Muscle layer of colon (tissue), 2 donors: ENCODE measurements at regions not wholly inside any gene's neighbourhood (a gene's known extent, or its start where the extent isn't known, plus 50 kb on each side); places are given as distances from the start of the nearest gene placed in this dataset.

Experiments used
- H3K27ac ChIP-seq: one replicate; pipeline ENCODE4 v1.7.0; 2013; ENCODE audit warnings: low read depth, mild to moderate bottlenecking, low read length, moderate library complexity
- H3K27me3 ChIP-seq, 2 donors: one replicate each; pipeline ENCODE4 v1.7.0; 2013; ENCODE audit warnings: low read length in 2 of 2, mild to moderate bottlenecking in 2 of 2; ENCODE audit not compliant: insufficient read depth in 2 of 2, control insufficient read depth in 1 of 2
- H3K36me3 ChIP-seq: one replicate; pipeline ENCODE4 v1.7.0; 2013; ENCODE audit warnings: mild to moderate bottlenecking, low read length; ENCODE audit not compliant: insufficient read depth
- H3K4me1 ChIP-seq: one replicate; pipeline ENCODE4 v1.7.0; 2013; ENCODE audit warnings: mild to moderate bottlenecking, low read length; ENCODE audit not compliant: insufficient read depth
- H3K4me3 ChIP-seq, 2 donors: one replicate each; pipeline ENCODE4 v1.7.0; 2013; ENCODE audit warnings: low read length in 2 of 2, low read depth in 1 of 2, mild to moderate bottlenecking in 1 of 2, moderate library complexity in 1 of 2
- H3K9ac ChIP-seq: one replicate; pipeline ENCODE4 v1.7.0; 2013; ENCODE audit warnings: low read length
- H3K9me3 ChIP-seq: one replicate; pipeline ENCODE4 v1.7.0; 2013; ENCODE audit warnings: mild to moderate bottlenecking, low read length
- donor health status: abdominal sarcoma.
- donor health status: Adenocarcinoma of cecum.

- Histone ChIP-seq H3K9ac (no peak overlapping the region), H3K4me3 (no peak overlapping the region), H3K4me1 (no peaks in the 10 kb centered on the region), H3K36me3 (no peaks in the 10 kb centered on the region), H3K9me3 (no peaks in the 10 kb centered on the region), H3K27me3 (no peaks in the 10 kb centered on the region), H3K27ac (no peak overlapping the region)
These were observed 516.4 kb upstream of the ARID1B start for GRCh38 chr6:156260815-156261214.

GRCh38 chr6:156258981-156259380, 518.2 kb upstream of the ARID1B start:
- H3K27ac ChIP-seq: no peak overlapping the region
- H3K9ac ChIP-seq: no peak overlapping the region
- H3K4me1 ChIP-seq: no peaks in the 10 kb centered on the region
- no peaks in the 10 kb centered on the region for H3K9me3 ChIP-seq
- H3K36me3 ChIP-seq: no peaks in the 10 kb centered on the region
- H3K27me3 ChIP-seq: no peaks in the 10 kb centered on the region
- no peak overlapping the region for H3K4me3 ChIP-seq

GRCh38 chr6:156256161-156256560, 521.0 kb upstream of the ARID1B start:
- Histone ChIP-seq H3K36me3 (no peaks in the 10 kb centered on the region), H3K27ac (no peak overlapping the region), H3K27me3 (no peaks in the 10 kb centered on the region), H3K9ac (no peak overlapping the region), H3K4me3 (no peak overlapping the region), H3K9me3 (no peaks in the 10 kb centered on the region), H3K4me1 (no peaks in the 10 kb centered on the region)

GRCh38 chr6:156254240-156254639, 522.9 kb upstream of the ARID1B start:
- Histone ChIP-seq H3K36me3 (no peaks in the 10 kb centered on the region), H3K9me3 (no peaks in the 10 kb centered on the region), H3K4me1 (no peaks in the 10 kb centered on the region)

GRCh38 chr6:156250593-156250992, 526.6 kb upstream of the ARID1B start:
- H3K27ac ChIP-seq: no peak overlapping the region
- no peaks in the 10 kb centered on the region for H3K27me3 ChIP-seq
- no peaks in the 10 kb centered on the region for H3K36me3 ChIP-seq
- no peak overlapping the region for H3K9ac ChIP-seq
- no peak overlapping the region for H3K4me3 ChIP-seq
- no peaks in the 10 kb centered on the region for H3K9me3 ChIP-seq
- H3K4me1 ChIP-seq: no peaks in the 10 kb centered on the region

More at GRCh38 chr6:156254240-156254639, 522.9 kb upstream of the ARID1B start:
- H3K27me3 ChIP-seq: no peaks in the 10 kb centered on the region
- no peak overlapping the region for H3K4me3 ChIP-seq
- no peak overlapping the region for H3K27ac ChIP-seq
- no peak overlapping the region for H3K9ac ChIP-seq

- H3K36me3 ChIP-seq: no peaks in the 10 kb centered on the region
- H3K27me3 ChIP-seq: no peaks in the 10 kb centered on the region
- H3K9me3 ChIP-seq: no peaks in the 10 kb centered on the region
- H3K27ac ChIP-seq: no peak overlapping the region
- H3K9ac ChIP-seq: no peak overlapping the region
- no peak overlapping the region for H3K4me3 ChIP-seq
- no peaks in the 10 kb centered on the region for H3K4me1 ChIP-seq
These were observed 535.0 kb upstream of the ARID1B start for GRCh38 chr6:156242206-156242605.

GRCh38 chr6:156231026-156231765, 546.0 kb upstream of the ARID1B start:
- H3K9ac ChIP-seq: no peak overlapping the region
- no peak overlapping the region for H3K4me3 ChIP-seq
- H3K4me1 ChIP-seq: no peaks in the 10 kb centered on the region
- H3K36me3 ChIP-seq: no peaks in the 10 kb centered on the region
- no peak overlapping the region for H3K27ac ChIP-seq
- H3K9me3 ChIP-seq: no peaks in the 10 kb centered on the region
- no peaks in the 10 kb centered on the region for H3K27me3 ChIP-seq

- Histone ChIP-seq H3K36me3 (no peaks in the 10 kb centered on the region), H3K9ac (no peak overlapping the region), H3K4me1 (no peaks in the 10 kb centered on the region), H3K4me3 (no peak overlapping the region), H3K27ac (no peak overlapping the region), H3K9me3 (no peaks in the 10 kb centered on the region), H3K27me3 (no peaks in the 10 kb centered on the region)
These were observed 557.2 kb upstream of the ARID1B start for GRCh38 chr6:156219973-156220372.

- no peaks in the 10 kb centered on the region for H3K27me3 ChIP-seq
- peaks cover 3% of the 10 kb centered on the region for H3K9me3 ChIP-seq
- H3K4me1 ChIP-seq: no peaks in the 10 kb centered on the region
- H3K36me3 ChIP-seq: no peaks in the 10 kb centered on the region
- H3K27ac ChIP-seq: no peak overlapping the region
- H3K4me3 ChIP-seq: no peak overlapping the region
- no peak overlapping the region for H3K9ac ChIP-seq
These were observed 571.5 kb upstream of the ARID1B start for GRCh38 chr6:156205678-156206077.

GRCh38 chr6:156199182-156199581, 578.0 kb upstream of the ARID1B start:
- Histone ChIP-seq H3K36me3 (no peaks in the 10 kb centered on the region), H3K9ac (no peak overlapping the region), H3K27ac (no peak overlapping the region), H3K4me3 (no peak overlapping the region), H3K9me3 (no peaks in the 10 kb centered on the region), H3K27me3 (no peaks in the 10 kb centered on the region), H3K4me1 (no peaks in the 10 kb centered on the region)

- no peaks in the 10 kb centered on the region for H3K4me1 ChIP-seq
These were observed 579.7 kb upstream of the ARID1B start for GRCh38 chr6:156197513-156197912.

GRCh38 chr6:156194981-156195380, 582.2 kb upstream of the ARID1B start:
- H3K4me1 ChIP-seq: no peaks in the 10 kb centered on the region
- no peak overlapping the region for H3K9ac ChIP-seq
- no peaks in the 10 kb centered on the region for H3K9me3 ChIP-seq
- no peak overlapping the region for H3K27ac ChIP-seq
- no peaks in the 10 kb centered on the region for H3K27me3 ChIP-seq
- no peak overlapping the region for H3K4me3 ChIP-seq
- H3K36me3 ChIP-seq: no peaks in the 10 kb centered on the region

More at GRCh38 chr6:156197513-156197912, 579.7 kb upstream of the ARID1B start:
- no peaks in the 10 kb centered on the region for H3K9me3 ChIP-seq
- H3K9ac ChIP-seq: no peak overlapping the region
- H3K4me3 ChIP-seq: no peak overlapping the region
- H3K27ac ChIP-seq: no peak overlapping the region
- no peaks in the 10 kb centered on the region for H3K36me3 ChIP-seq
- H3K27me3 ChIP-seq: no peaks in the 10 kb centered on the region
